ENCODE measurements at regions not wholly inside any gene's neighbourhood (a gene's known extent, or its start where the extent isn't known, plus 50 kb on each side); places are given as distances from the start of the nearest gene placed in this dataset.

DNA sequence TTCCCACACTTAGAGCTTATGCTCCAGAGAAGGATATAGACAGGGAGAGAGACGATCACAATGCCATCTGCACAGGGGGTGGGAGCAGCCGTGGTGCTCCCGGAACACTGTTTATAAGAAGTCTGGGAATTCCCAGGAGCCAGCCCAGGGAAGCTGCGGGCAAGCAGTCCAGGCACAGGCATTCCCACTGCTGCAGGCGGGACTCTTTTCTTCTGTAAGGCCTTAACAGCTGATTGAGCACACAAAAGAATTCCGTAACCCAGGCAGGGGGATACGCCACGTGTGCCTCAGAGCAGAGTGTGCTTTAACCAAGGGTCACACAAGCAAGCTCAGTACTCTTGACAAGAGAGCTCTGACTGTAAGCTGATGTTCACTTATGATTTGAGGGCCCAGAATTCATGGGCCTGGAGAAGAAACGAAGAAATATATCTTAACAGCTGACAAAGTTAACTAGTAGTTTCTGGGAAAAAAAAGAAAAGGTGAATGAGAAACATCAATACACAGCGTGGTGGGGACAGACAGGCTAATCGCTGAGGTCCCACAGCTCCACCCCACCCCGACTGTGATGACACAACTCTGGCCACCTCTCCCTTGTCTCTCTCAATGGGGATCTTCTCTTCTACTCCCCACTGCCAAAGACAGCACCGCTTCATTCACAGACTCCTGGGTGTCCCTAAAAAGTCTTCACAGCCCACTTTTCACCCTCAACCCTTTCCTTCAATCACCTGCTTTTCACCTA is 85.9 kb upstream of the SIMC1 start (continued):
- TF ChIP-seq, protein P1, sequence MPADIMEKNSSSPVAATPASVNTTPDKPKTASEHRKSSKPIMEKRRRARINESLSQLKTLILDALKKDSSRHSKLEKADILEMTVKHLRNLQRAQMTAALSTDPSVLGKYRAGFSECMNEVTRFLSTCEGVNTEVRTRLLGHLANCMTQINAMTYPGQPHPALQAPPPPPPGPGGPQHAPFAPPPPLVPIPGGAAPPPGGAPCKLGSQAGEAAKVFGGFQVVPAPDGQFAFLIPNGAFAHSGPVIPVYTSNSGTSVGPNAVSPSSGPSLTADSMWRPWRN (IDR thresholded peaks at IDR 0.05; ENCODE audit: low read depth) = no peak
- TF ChIP-seq ZNF212 (CRISPR knock-in tag; IDR thresholded peaks at IDR 0.05) = no peak
- TF ChIP-seq, protein P2, sequence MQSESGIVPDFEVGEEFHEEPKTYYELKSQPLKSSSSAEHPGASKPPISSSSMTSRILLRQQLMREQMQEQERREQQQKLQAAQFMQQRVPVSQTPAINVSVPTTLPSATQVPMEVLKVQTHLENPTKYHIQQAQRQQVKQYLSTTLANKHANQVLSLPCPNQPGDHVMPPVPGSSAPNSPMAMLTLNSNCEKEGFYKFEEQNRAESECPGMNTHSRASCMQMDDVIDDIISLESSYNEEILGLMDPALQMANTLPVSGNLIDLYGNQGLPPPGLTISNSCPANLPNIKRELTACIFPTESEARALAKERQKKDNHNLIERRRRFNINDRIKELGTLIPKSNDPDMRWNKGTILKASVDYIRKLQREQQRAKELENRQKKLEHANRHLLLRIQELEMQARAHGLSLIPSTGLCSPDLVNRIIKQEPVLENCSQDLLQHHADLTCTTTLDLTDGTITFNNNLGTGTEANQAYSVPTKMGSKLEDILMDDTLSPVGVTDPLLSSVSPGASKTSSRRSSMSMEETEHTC (IDR thresholded peaks at IDR 0.05) = no peak
- no peak for TF ChIP-seq ZNF239 (CRISPR knock-in tag; IDR thresholded peaks at IDR 0.05)
- TF ChIP-seq, protein P3, sequence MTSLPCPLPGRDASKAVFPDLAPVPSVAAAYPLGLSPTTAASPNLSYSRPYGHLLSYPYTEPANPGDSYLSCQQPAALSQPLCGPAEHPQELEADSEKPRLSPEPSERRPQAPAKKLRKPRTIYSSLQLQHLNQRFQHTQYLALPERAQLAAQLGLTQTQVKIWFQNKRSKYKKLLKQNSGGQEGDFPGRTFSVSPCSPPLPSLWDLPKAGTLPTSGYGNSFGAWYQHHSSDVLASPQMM (CRISPR knock-in tag; IDR thresholded peaks at IDR 0.05) = no peak

DNA sequence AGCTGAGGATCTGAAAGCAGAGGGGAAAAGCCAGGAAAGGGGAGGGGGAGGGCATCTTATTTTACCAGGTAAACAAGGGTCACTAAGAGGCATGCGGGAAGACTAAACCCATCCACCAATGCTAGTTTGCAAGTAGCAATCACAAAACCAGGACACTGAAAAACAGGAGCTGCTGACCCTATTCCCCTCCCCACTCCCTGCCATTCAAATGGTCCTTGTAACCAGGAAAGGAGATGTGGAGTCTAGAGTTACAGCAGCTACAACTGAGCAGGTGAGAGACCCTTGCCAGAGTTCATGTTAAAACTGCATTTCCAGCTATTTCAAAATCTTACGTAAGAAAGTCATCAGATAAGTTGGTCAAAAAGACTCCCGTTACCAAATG is 85.3 kb upstream of the SIMC1 start:
- DNase-seq (ENCODE audit: extremely low read depth in 1 of 4, low spot score in 3 of 4) (no peak), ATAC-seq (no peak), FAIRE-seq (no peak)
- peaks cover 8 to 32% of the 10 kb centered on the region in 2 experiments; a peak in 3 of 5 replicates for H3K4me1 ChIP-seq (replicated peaks in 1 of 2; ENCODE audit: control insufficient read depth in 2 of 2, insufficient read depth in 2 of 2, low read length in 2 of 2)
- ChIA-PET POLR2A (interaction anchor here (0.7 to 1.1 kb wide), 3 partner anchors 9 to 23 kb away, joined by 3 to 5 read pairs (median 4); no protein-coding TSS in a partner anchor), CTCF (ENCODE audit: low intra/inter-chr PET ratio) (no interaction called here)
- H3K9me1 ChIP-seq (ENCODE audit: control insufficient read depth, insufficient read depth, low read length) = no peaks in the 10 kb centered on the region
- peak overlapping the region; percentile 6; the same call in 1 of the 2 replicates for H3K4me2 ChIP-seq (ENCODE audit: insufficient read depth, low read length)
- H3K9me3 ChIP-seq (replicated peaks; ENCODE audit: control insufficient read depth, insufficient read depth, low read depth, low read length) = no peaks in the 10 kb centered on the region
- H3K27ac ChIP-seq (ENCODE audit: extremely low read depth, low read depth, low read length) = no peak overlapping the region
- H3K36me3 ChIP-seq (ENCODE audit: control insufficient read depth, insufficient read depth, low read length) = peaks cover 26% of the 10 kb centered on the region; the same call in 1 of the 3 replicates
- peak overlapping the region; percentile 44; the same call in 1 of the 2 replicates for H2AFZ ChIP-seq (ENCODE audit: low read depth, low read length)
- H3K4me3 ChIP-seq = no peak overlapping the region
- WGBS (ENCODE audit: insufficient coverage, low coverage, missing lambda C conversion rate) = 42% methylated on average over 3 of the region's 3 CpGs
- no peak overlapping the region; a peak in 1 of 4 replicates for H3K9ac ChIP-seq (ENCODE audit: insufficient read depth in 1 of 2, low read depth in 2 of 2, low read length in 2 of 2)
- in situ Hi-C loops (cut with MboI) (no loop called here), intact Hi-C loops (cut with micrococcal nuclease) (no loop called here)
- no peaks in the 10 kb centered on the region for H4K20me1 ChIP-seq (replicated peaks; ENCODE audit: control insufficient read depth, insufficient read depth, low read length)
- BruUV-seq (replicated peaks) = no TSS peak
- H3K79me2 ChIP-seq (ENCODE audit: control insufficient read depth, insufficient read depth, low read length) = no peaks in the 10 kb centered on the region
- no peaks in the 10 kb centered on the region for H3K27me3 ChIP-seq (ENCODE audit: control insufficient read depth in 2 of 2, insufficient read depth in 2 of 2, low read length in 2 of 2)
- no peak for TF ChIP-seq TBL1XR1 (IDR thresholded peaks at IDR 0.05; ENCODE audit: low read length in 2 of 2)
- TF ChIP-seq, protein P4, sequence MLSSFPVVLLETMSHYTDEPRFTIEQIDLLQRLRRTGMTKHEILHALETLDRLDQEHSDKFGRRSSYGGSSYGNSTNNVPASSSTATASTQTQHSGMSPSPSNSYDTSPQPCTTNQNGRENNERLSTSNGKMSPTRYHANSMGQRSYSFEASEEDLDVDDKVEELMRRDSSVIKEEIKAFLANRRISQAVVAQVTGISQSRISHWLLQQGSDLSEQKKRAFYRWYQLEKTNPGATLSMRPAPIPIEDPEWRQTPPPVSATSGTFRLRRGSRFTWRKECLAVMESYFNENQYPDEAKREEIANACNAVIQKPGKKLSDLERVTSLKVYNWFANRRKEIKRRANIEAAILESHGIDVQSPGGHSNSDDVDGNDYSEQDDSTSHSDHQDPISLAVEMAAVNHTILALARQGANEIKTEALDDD (IDR thresholded peaks at IDR 0.05) = 0 out of 2 replicates have a peak, but pooled peaks have one; percentile 21
- TF ChIP-seq CBX5 (IDR thresholded peaks at IDR 0.05; ENCODE audit: borderline replicate concordance, low read depth) = no peak
- no peak for TF ChIP-seq CBX8 (IDR thresholded peaks at IDR 0.05; ENCODE audit: borderline replicate concordance, extremely low read depth, low read depth, low read length, poor library complexity, severe bottlenecking)
- no peak for TF ChIP-seq PPARD (CRISPR knock-in tag; IDR thresholded peaks at IDR 0.05)
- no peak for TF ChIP-seq RAD51 (IDR thresholded peaks at IDR 0.05; ENCODE audit: borderline replicate concordance, low read depth)
- no peak for TF ChIP-seq PHF21A (IDR thresholded peaks at IDR 0.05; ENCODE audit: borderline replicate concordance, low read depth)
- no peak for TF ChIP-seq MEF2D (tag; conservative IDR thresholded peaks at IDR 0.05; ENCODE audit: low read depth)
- no peak for TF ChIP-seq TAF15 (IDR thresholded peaks at IDR 0.05; ENCODE audit: low read depth, low read length)
- TF ChIP-seq, protein P5, sequence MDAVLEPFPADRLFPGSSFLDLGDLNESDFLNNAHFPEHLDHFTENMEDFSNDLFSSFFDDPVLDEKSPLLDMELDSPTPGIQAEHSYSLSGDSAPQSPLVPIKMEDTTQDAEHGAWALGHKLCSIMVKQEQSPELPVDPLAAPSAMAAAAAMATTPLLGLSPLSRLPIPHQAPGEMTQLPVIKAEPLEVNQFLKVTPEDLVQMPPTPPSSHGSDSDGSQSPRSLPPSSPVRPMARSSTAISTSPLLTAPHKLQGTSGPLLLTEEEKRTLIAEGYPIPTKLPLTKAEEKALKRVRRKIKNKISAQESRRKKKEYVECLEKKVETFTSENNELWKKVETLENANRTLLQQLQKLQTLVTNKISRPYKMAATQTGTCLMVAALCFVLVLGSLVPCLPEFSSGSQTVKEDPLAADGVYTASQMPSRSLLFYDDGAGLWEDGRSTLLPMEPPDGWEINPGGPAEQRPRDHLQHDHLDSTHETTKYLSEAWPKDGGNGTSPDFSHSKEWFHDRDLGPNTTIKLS (IDR thresholded peaks at IDR 0.05; ENCODE audit: borderline replicate concordance, low read depth) = no peak
